ENCODE measurements at regions not wholly inside any gene's neighbourhood (a gene's known extent, or its start where the extent isn't known, plus 50 kb on each side); places are given as distances from the start of the nearest gene placed in this dataset.

- no peaks in the 10 kb centered on the region for H3K27me3 ChIP-seq (ENCODE audit: low read length)
- no peak overlapping the region for H3K4me3 ChIP-seq (ENCODE audit: low read length)
- no peak overlapping the region for H3K27ac ChIP-seq (ENCODE audit: low read length)
- no peak overlapping the region for H3K4me2 ChIP-seq (ENCODE audit: low read depth, low read length, poor library complexity, severe bottlenecking)
- H3K79me2 ChIP-seq (ENCODE audit: low read length), result no peaks in the 10 kb centered on the region
- H3K9me3 ChIP-seq (ENCODE audit: low read length), result no peaks in the 10 kb centered on the region
- no peak overlapping the region for H3K9ac ChIP-seq (ENCODE audit: low read length)
- no peaks in the 10 kb centered on the region for H3K9me2 ChIP-seq (replicated peaks; ENCODE audit: insufficient read depth, low read length)
- no peaks in the 10 kb centered on the region for H4K20me1 ChIP-seq (ENCODE audit: insufficient read depth, low read depth, low read length)
- no peaks in the 10 kb centered on the region for H3K36me3 ChIP-seq (ENCODE audit: insufficient read depth, low read length)
- H3K4me1 ChIP-seq (ENCODE audit: low read length), result no peaks in the 10 kb centered on the region
- no peak overlapping the region for H2AFZ ChIP-seq (ENCODE audit: low read length)
- DNase-seq, result no peak
These were observed 146.2 kb upstream of the IRF2BP2 start for GRCh38 chr1:234756066-234756774.

GRCh38 chr1:234755449-234755863 lies 145.5 kb upstream of the IRF2BP2 start:
- Histone ChIP-seq H3K9ac (ENCODE audit: low read length) (no peak overlapping the region), H3K79me2 (ENCODE audit: low read length) (no peaks in the 10 kb centered on the region), H3K9me2 (replicated peaks; ENCODE audit: insufficient read depth, low read length) (no peaks in the 10 kb centered on the region), H4K20me1 (ENCODE audit: insufficient read depth, low read depth, low read length) (no peaks in the 10 kb centered on the region), H3K4me1 (ENCODE audit: low read length) (no peaks in the 10 kb centered on the region), H3K4me3 (ENCODE audit: low read length) (no peak overlapping the region), H2AFZ (ENCODE audit: low read length) (no peak overlapping the region), H3K4me2 (ENCODE audit: low read depth, low read length, poor library complexity, severe bottlenecking) (no peak overlapping the region), H3K9me3 (ENCODE audit: low read length) (no peaks in the 10 kb centered on the region), H3K36me3 (ENCODE audit: insufficient read depth, low read length) (no peaks in the 10 kb centered on the region), H3K27me3 (ENCODE audit: low read length) (no peaks in the 10 kb centered on the region), H3K27ac (ENCODE audit: low read length) (no peak overlapping the region)
- DNase-seq, result no peak

- no peak overlapping the region for H3K4me3 ChIP-seq (ENCODE audit: low read length)
- no peak overlapping the region for H2AFZ ChIP-seq (ENCODE audit: low read length)
- H3K36me3 ChIP-seq (ENCODE audit: insufficient read depth, low read length), result no peaks in the 10 kb centered on the region
- no peak overlapping the region for H3K4me2 ChIP-seq (ENCODE audit: low read depth, low read length, poor library complexity, severe bottlenecking)
- no peaks in the 10 kb centered on the region for H3K27me3 ChIP-seq (ENCODE audit: low read length)
- H3K9me3 ChIP-seq (ENCODE audit: low read length), result no peaks in the 10 kb centered on the region
- H4K20me1 ChIP-seq (ENCODE audit: insufficient read depth, low read depth, low read length), result no peaks in the 10 kb centered on the region
- no peak for DNase-seq
- no peak overlapping the region for H3K9ac ChIP-seq (ENCODE audit: low read length)
- H3K4me1 ChIP-seq (ENCODE audit: low read length), result no peaks in the 10 kb centered on the region
- no peaks in the 10 kb centered on the region for H3K79me2 ChIP-seq (ENCODE audit: low read length)
- no peak overlapping the region for H3K27ac ChIP-seq (ENCODE audit: low read length)
- no peaks in the 10 kb centered on the region for H3K9me2 ChIP-seq (replicated peaks; ENCODE audit: insufficient read depth, low read length)
These were observed 144.0 kb upstream of the IRF2BP2 start for GRCh38 chr1:234753979-234754378.

- H2AFZ ChIP-seq (ENCODE audit: low read length), result no peak overlapping the region
- no peaks in the 10 kb centered on the region for H3K79me2 ChIP-seq (ENCODE audit: low read length)
- no peak overlapping the region for H3K9ac ChIP-seq (ENCODE audit: low read length)
- H3K27me3 ChIP-seq (ENCODE audit: low read length), result no peaks in the 10 kb centered on the region
- H3K9me2 ChIP-seq (replicated peaks; ENCODE audit: insufficient read depth, low read length), result no peaks in the 10 kb centered on the region
- DNase-seq, result no peak
- H3K36me3 ChIP-seq (ENCODE audit: insufficient read depth, low read length), result no peaks in the 10 kb centered on the region
- no peak overlapping the region for H3K27ac ChIP-seq (ENCODE audit: low read length)
- H3K9me3 ChIP-seq (ENCODE audit: low read length), result no peaks in the 10 kb centered on the region
- H3K4me3 ChIP-seq (ENCODE audit: low read length), result no peak overlapping the region
- H3K4me1 ChIP-seq (ENCODE audit: low read length), result no peaks in the 10 kb centered on the region
- H3K4me2 ChIP-seq (ENCODE audit: low read depth, low read length, poor library complexity, severe bottlenecking), result no peak overlapping the region
- no peaks in the 10 kb centered on the region for H4K20me1 ChIP-seq (ENCODE audit: insufficient read depth, low read depth, low read length)
These were observed 142.9 kb upstream of the IRF2BP2 start for GRCh38 chr1:234752927-234753326.

GRCh38 chr1:234751678-234752077 lies 141.7 kb upstream of the IRF2BP2 start:
- no peaks in the 10 kb centered on the region for H3K9me2 ChIP-seq (replicated peaks; ENCODE audit: insufficient read depth, low read length)
- no peaks in the 10 kb centered on the region for H3K4me1 ChIP-seq (ENCODE audit: low read length)
- H3K9ac ChIP-seq (ENCODE audit: low read length), result no peak overlapping the region
- no peaks in the 10 kb centered on the region for H4K20me1 ChIP-seq (ENCODE audit: insufficient read depth, low read depth, low read length)
- H3K9me3 ChIP-seq (ENCODE audit: low read length), result no peaks in the 10 kb centered on the region
- H2AFZ ChIP-seq (ENCODE audit: low read length), result no peak overlapping the region
- no peak overlapping the region for H3K27ac ChIP-seq (ENCODE audit: low read length)
- no peak overlapping the region for H3K4me3 ChIP-seq (ENCODE audit: low read length)
- no peaks in the 10 kb centered on the region for H3K79me2 ChIP-seq (ENCODE audit: low read length)
- no peak for DNase-seq
- no peak overlapping the region for H3K4me2 ChIP-seq (ENCODE audit: low read depth, low read length, poor library complexity, severe bottlenecking)
- no peaks in the 10 kb centered on the region for H3K36me3 ChIP-seq (ENCODE audit: insufficient read depth, low read length)
- no peaks in the 10 kb centered on the region for H3K27me3 ChIP-seq (ENCODE audit: low read length)

- Histone ChIP-seq H3K9ac (ENCODE audit: low read length) (no peak overlapping the region), H3K27me3 (ENCODE audit: low read length) (no peaks in the 10 kb centered on the region), H2AFZ (ENCODE audit: low read length) (no peak overlapping the region), H3K9me3 (ENCODE audit: low read length) (no peaks in the 10 kb centered on the region), H3K4me1 (ENCODE audit: low read length) (no peaks in the 10 kb centered on the region), H3K9me2 (replicated peaks; ENCODE audit: insufficient read depth, low read length) (no peaks in the 10 kb centered on the region), H3K36me3 (ENCODE audit: insufficient read depth, low read length) (no peaks in the 10 kb centered on the region), H3K4me3 (ENCODE audit: low read length) (no peak overlapping the region), H3K4me2 (ENCODE audit: low read depth, low read length, poor library complexity, severe bottlenecking) (no peak overlapping the region), H3K27ac (ENCODE audit: low read length) (no peak overlapping the region), H3K79me2 (ENCODE audit: low read length) (no peaks in the 10 kb centered on the region), H4K20me1 (ENCODE audit: insufficient read depth, low read depth, low read length) (no peaks in the 10 kb centered on the region)
- DNase-seq, result no peak
These were observed 141.1 kb upstream of the IRF2BP2 start for GRCh38 chr1:234750922-234751627.

GRCh38 chr1:234748713-234749112 lies 138.7 kb upstream of the IRF2BP2 start:
- Histone ChIP-seq H2AFZ (ENCODE audit: low read length) (no peak overlapping the region), H3K4me3 (ENCODE audit: low read length) (no peak overlapping the region), H3K27ac (ENCODE audit: low read length) (no peak overlapping the region), H3K9ac (ENCODE audit: low read length) (no peak overlapping the region), H3K36me3 (ENCODE audit: insufficient read depth, low read length) (no peaks in the 10 kb centered on the region), H3K79me2 (ENCODE audit: low read length) (no peaks in the 10 kb centered on the region), H3K9me2 (replicated peaks; ENCODE audit: insufficient read depth, low read length) (no peaks in the 10 kb centered on the region), H3K4me2 (ENCODE audit: low read depth, low read length, poor library complexity, severe bottlenecking) (no peak overlapping the region), H3K4me1 (ENCODE audit: low read length) (no peaks in the 10 kb centered on the region), H3K9me3 (ENCODE audit: low read length) (no peaks in the 10 kb centered on the region), H3K27me3 (ENCODE audit: low read length) (no peaks in the 10 kb centered on the region), H4K20me1 (ENCODE audit: insufficient read depth, low read depth, low read length) (no peaks in the 10 kb centered on the region)
- no peak for DNase-seq

- Histone ChIP-seq H3K4me1 (ENCODE audit: low read length) (no peaks in the 10 kb centered on the region), H3K27ac (ENCODE audit: low read length) (no peak overlapping the region), H3K9me3 (ENCODE audit: low read length) (no peaks in the 10 kb centered on the region), H3K27me3 (ENCODE audit: low read length) (no peaks in the 10 kb centered on the region), H3K36me3 (ENCODE audit: insufficient read depth, low read length) (no peaks in the 10 kb centered on the region), H3K4me2 (ENCODE audit: low read depth, low read length, poor library complexity, severe bottlenecking) (no peak overlapping the region), H3K79me2 (ENCODE audit: low read length) (no peaks in the 10 kb centered on the region), H4K20me1 (ENCODE audit: insufficient read depth, low read depth, low read length) (no peaks in the 10 kb centered on the region), H3K9ac (ENCODE audit: low read length) (no peak overlapping the region), H3K9me2 (replicated peaks; ENCODE audit: insufficient read depth, low read length) (no peaks in the 10 kb centered on the region), H2AFZ (ENCODE audit: low read length) (no peak overlapping the region), H3K4me3 (ENCODE audit: low read length) (no peak overlapping the region)
- no peak for DNase-seq
These were observed 138.1 kb upstream of the IRF2BP2 start for GRCh38 chr1:234748066-234748465.

Data from Karpas-422 (cell line).